ENCODE measurements at regions not wholly inside any gene's neighbourhood (a gene's known extent, or its start where the extent isn't known, plus 50 kb on each side); places are given as distances from the start of the nearest gene placed in this dataset.

GRCh38 chr13:74644229-74644628, 510.0 kb upstream of the KLF12 start:
- 75% methylated on average over 1 of the region's 1 CpG for WGBS (ENCODE audit: low lambda C conversion rate, missing lambda C conversion rate)
- Histone ChIP-seq H2AFZ (no peak overlapping the region), H4K20me1 (ENCODE audit: insufficient read depth, poor library complexity, severe bottlenecking) (no peaks in the 10 kb centered on the region), H3K4me2 (no peak overlapping the region), H3K9me3 (ENCODE audit: low read depth) (no peaks in the 10 kb centered on the region), H3K27ac (no peak overlapping the region), H3K79me2 (no peaks in the 10 kb centered on the region), H3K9me2 (replicated peaks; ENCODE audit: insufficient read depth) (no peaks in the 10 kb centered on the region), H3K36me3 (replicated peaks; ENCODE audit: insufficient read depth, low read depth) (no peaks in the 10 kb centered on the region), H3K27me3 (no peaks in the 10 kb centered on the region), H3K4me3 (no peak overlapping the region), H3K4me1 (ENCODE audit: insufficient read depth) (no peaks in the 10 kb centered on the region)
- peak; percentile 16 for DNase-seq (ENCODE audit: low spot score)
- TF ChIP-seq EZH2phosphoT487 (IDR thresholded peaks at IDR 0.05; ENCODE audit: low read depth, severe bottlenecking, unreplicated experiment) (no peak), EZH2 (IDR thresholded peaks at IDR 0.05; ENCODE audit: borderline replicate concordance) (no peak), CTCF (IDR thresholded peaks at IDR 0.05; ENCODE audit: poor library complexity) (no peak)

GRCh38 chr13:74641586-74641985, 507.4 kb upstream of the KLF12 start:
- Histone ChIP-seq H2AFZ (no peak overlapping the region), H3K9me3 (ENCODE audit: low read depth) (no peaks in the 10 kb centered on the region), H3K36me3 (replicated peaks; ENCODE audit: insufficient read depth, low read depth) (no peaks in the 10 kb centered on the region), H3K4me3 (no peak overlapping the region), H3K4me2 (no peak overlapping the region), H3K9me2 (replicated peaks; ENCODE audit: insufficient read depth) (no peaks in the 10 kb centered on the region), H3K4me1 (ENCODE audit: insufficient read depth) (no peaks in the 10 kb centered on the region), H4K20me1 (ENCODE audit: insufficient read depth, poor library complexity, severe bottlenecking) (no peaks in the 10 kb centered on the region), H3K27ac (no peak overlapping the region), H3K27me3 (no peaks in the 10 kb centered on the region), H3K79me2 (no peaks in the 10 kb centered on the region)
- TF ChIP-seq CTCF (IDR thresholded peaks at IDR 0.05; ENCODE audit: poor library complexity) (no peak), EZH2 (IDR thresholded peaks at IDR 0.05; ENCODE audit: borderline replicate concordance) (no peak), EZH2phosphoT487 (IDR thresholded peaks at IDR 0.05; ENCODE audit: low read depth, severe bottlenecking, unreplicated experiment) (no peak)
- 86% methylated on average over 4 of the region's 4 CpGs for WGBS (ENCODE audit: low lambda C conversion rate, missing lambda C conversion rate)
- no peak for DNase-seq (ENCODE audit: low spot score)

DNA sequence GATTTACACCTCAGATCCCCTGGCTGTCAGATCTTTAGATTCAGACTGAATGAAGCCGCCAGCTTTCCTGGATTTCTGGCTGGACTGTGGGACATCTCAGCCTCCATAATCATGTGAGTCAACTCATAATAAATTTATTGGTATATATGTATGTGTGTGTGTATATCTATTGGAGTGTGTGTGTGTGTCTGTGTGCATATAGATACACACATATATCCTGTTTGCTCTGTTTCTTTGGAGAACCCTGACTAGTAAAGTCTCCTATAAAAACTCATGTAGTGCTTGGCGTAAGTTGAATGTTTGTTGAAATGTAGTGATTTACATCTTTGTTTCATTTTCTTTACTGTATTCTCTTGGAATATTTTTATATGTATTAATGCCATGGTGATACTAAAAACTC, 499.5 kb upstream of the KLF12 start:
- no peaks in the 10 kb centered on the region for H3K9me3 ChIP-seq (ENCODE audit: low read depth)
- H3K36me3 ChIP-seq (replicated peaks; ENCODE audit: insufficient read depth, low read depth): no peaks in the 10 kb centered on the region
- H2AFZ ChIP-seq: no peak overlapping the region
- no peaks in the 10 kb centered on the region for H3K9me2 ChIP-seq (replicated peaks; ENCODE audit: insufficient read depth)
- H3K4me3 ChIP-seq: no peak overlapping the region
- H3K79me2 ChIP-seq: no peaks in the 10 kb centered on the region
- 90% methylated on average over 2 of the region's 2 CpGs for WGBS (ENCODE audit: low lambda C conversion rate, missing lambda C conversion rate)
- TF ChIP-seq CTCF (IDR thresholded peaks at IDR 0.05; ENCODE audit: poor library complexity) (no peak), EZH2phosphoT487 (IDR thresholded peaks at IDR 0.05; ENCODE audit: low read depth, severe bottlenecking, unreplicated experiment) (peak; percentile 35)
- H3K27ac ChIP-seq: no peak overlapping the region
- no peak for DNase-seq (ENCODE audit: low spot score)
- no peaks in the 10 kb centered on the region for H4K20me1 ChIP-seq (ENCODE audit: insufficient read depth, poor library complexity, severe bottlenecking)
- H3K4me2 ChIP-seq: no peak overlapping the region
- no peaks in the 10 kb centered on the region for H3K4me1 ChIP-seq (ENCODE audit: insufficient read depth)
- H3K27me3 ChIP-seq: no peaks in the 10 kb centered on the region

GRCh38 chr13:74629985-74630384, 495.8 kb upstream of the KLF12 start:
- DNase-seq (ENCODE audit: low spot score): no peak
- WGBS (ENCODE audit: low lambda C conversion rate, missing lambda C conversion rate): 96% methylated on average over 3 of the region's 3 CpGs

More at GRCh38 chr13:74629985-74630384, 495.8 kb upstream of the KLF12 start:
- TF ChIP-seq EZH2 (IDR thresholded peaks at IDR 0.05; ENCODE audit: borderline replicate concordance): no peak
- TF ChIP-seq EZH2phosphoT487 (IDR thresholded peaks at IDR 0.05; ENCODE audit: low read depth, severe bottlenecking, unreplicated experiment): no peak
- no peak for TF ChIP-seq CTCF (IDR thresholded peaks at IDR 0.05; ENCODE audit: poor library complexity)
- Histone ChIP-seq H3K4me1 (ENCODE audit: insufficient read depth) (no peaks in the 10 kb centered on the region), H3K36me3 (replicated peaks; ENCODE audit: insufficient read depth, low read depth) (no peaks in the 10 kb centered on the region), H3K4me3 (no peak overlapping the region), H3K4me2 (no peak overlapping the region), H3K27me3 (no peaks in the 10 kb centered on the region), H4K20me1 (ENCODE audit: insufficient read depth, poor library complexity, severe bottlenecking) (no peaks in the 10 kb centered on the region), H2AFZ (no peak overlapping the region), H3K9me2 (replicated peaks; ENCODE audit: insufficient read depth) (no peaks in the 10 kb centered on the region), H3K79me2 (no peaks in the 10 kb centered on the region), H3K9me3 (ENCODE audit: low read depth) (no peaks in the 10 kb centered on the region), H3K27ac (no peak overlapping the region)
